MCF 10A (cell line): ENCODE measurements at regions not wholly inside any gene's neighbourhood (a gene's known extent, or its start where the extent isn't known, plus 50 kb on each side); places are given as distances from the start of the nearest gene placed in this dataset.

Experiments used
- BruUV-seq: library from RNA; stranded (reverse); fragments of 400-500 nt; replicated peaks from 2 replicates; lab custom pipeline; 2021; lab: Mats Ljungman, UMichigan
- CTCF ChIA-PET: fragments of 300-600 bp; sonication (Branson Sonifier 250); formaldehyde crosslinking; extraction: SDS; loops from one replicate; lab custom pipeline; 2021; ENCODE audit warnings: antibody characterized with exemption, inconsistent platforms; lab: Yijun Ruan, JAX
- POLR2A ChIA-PET: fragments of 300-600, 350-650 bp; sonication (Branson Sonifier 250); formaldehyde crosslinking; extraction: SDS; loops from one replicate; lab custom pipeline; 2020; ENCODE audit warnings: antibody characterized with exemption, inconsistent platforms; lab: Yijun Ruan, JAX
- DNase-seq: peaks from one replicate; pipeline ENCODE4 v3.0.0-alpha.2; 2018; ENCODE audit not compliant: unreplicated experiment
- H3K27ac Mint-ChIP-seq: one replicate; pipeline ENCODE4 v1.8.0; 2022; ENCODE audit warnings: mild to moderate bottlenecking, low read depth, mixed read lengths; ENCODE audit not compliant: unreplicated experiment
- H3K27me3 Mint-ChIP-seq: one replicate; pipeline ENCODE4 v1.8.0; 2022; ENCODE audit warnings: mixed read lengths; ENCODE audit not compliant: insufficient read depth, unreplicated experiment
- H3K36me3 Mint-ChIP-seq: one replicate; pipeline ENCODE4 v1.8.0; 2022; ENCODE audit warnings: mild to moderate bottlenecking, moderate library complexity, mixed read lengths; ENCODE audit not compliant: insufficient read depth, unreplicated experiment
- H3K4me1 Mint-ChIP-seq: one replicate; pipeline ENCODE4 v1.8.0; 2022; ENCODE audit warnings: mixed read lengths; ENCODE audit not compliant: insufficient read depth, unreplicated experiment
- H3K4me3 Mint-ChIP-seq: one replicate; pipeline ENCODE4 v1.8.0; 2022; ENCODE audit warnings: mild to moderate bottlenecking, moderate library complexity, mixed read lengths; ENCODE audit not compliant: unreplicated experiment
- H3K9me3 Mint-ChIP-seq: one replicate; pipeline ENCODE4 v1.8.0; 2022; ENCODE audit warnings: mixed read lengths; ENCODE audit not compliant: unreplicated experiment
- intact Hi-C: fragments of 100-400 bp; cut with micrococcal nuclease; formaldehyde crosslinking; loops from 2 replicates; pipeline ENCODE4 v1.14.1; 2022
- TF ChIP-seq, protein P1 (sequence below): fragments of 200-600 bp; IDR thresholded peaks from one replicate; pipeline ENCODE4 v1.8.0; 2022; ENCODE audit warnings: antibody characterized with exemption, mild to moderate bottlenecking; ENCODE audit not compliant: unreplicated experiment

- ChIA-PET CTCF (interaction anchor here (0.6 kb wide), 1 partner anchor 37 kb away, joined by 3 read pairs; no protein-coding TSS in a partner anchor), POLR2A (no interaction called here)
- DNase-seq = no peak
- H3K9me3 Mint-ChIP-seq = no peaks in the 10 kb centered on the region
- peaks cover 15% of the 10 kb centered on the region for H3K4me1 Mint-ChIP-seq
- H3K27me3 Mint-ChIP-seq = peaks cover 8% of the 10 kb centered on the region
- TF ChIP-seq, protein P1, sequence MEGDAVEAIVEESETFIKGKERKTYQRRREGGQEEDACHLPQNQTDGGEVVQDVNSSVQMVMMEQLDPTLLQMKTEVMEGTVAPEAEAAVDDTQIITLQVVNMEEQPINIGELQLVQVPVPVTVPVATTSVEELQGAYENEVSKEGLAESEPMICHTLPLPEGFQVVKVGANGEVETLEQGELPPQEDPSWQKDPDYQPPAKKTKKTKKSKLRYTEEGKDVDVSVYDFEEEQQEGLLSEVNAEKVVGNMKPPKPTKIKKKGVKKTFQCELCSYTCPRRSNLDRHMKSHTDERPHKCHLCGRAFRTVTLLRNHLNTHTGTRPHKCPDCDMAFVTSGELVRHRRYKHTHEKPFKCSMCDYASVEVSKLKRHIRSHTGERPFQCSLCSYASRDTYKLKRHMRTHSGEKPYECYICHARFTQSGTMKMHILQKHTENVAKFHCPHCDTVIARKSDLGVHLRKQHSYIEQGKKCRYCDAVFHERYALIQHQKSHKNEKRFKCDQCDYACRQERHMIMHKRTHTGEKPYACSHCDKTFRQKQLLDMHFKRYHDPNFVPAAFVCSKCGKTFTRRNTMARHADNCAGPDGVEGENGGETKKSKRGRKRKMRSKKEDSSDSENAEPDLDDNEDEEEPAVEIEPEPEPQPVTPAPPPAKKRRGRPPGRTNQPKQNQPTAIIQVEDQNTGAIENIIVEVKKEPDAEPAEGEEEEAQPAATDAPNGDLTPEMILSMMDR = no peak
- BruUV-seq = no TSS peak
- peaks cover 4% of the 10 kb centered on the region for H3K36me3 Mint-ChIP-seq
- H3K4me3 Mint-ChIP-seq = no peak overlapping the region
- intact Hi-C loops = no loop called here
- H3K27ac Mint-ChIP-seq = no peak overlapping the region
Measured at GRCh38 chr3:181363231-181363630, 348.5 kb upstream of the SOX2 start.

GRCh38 chr3:181362378-181362777 lies 349.3 kb upstream of the SOX2 start:
- peaks cover 4% of the 10 kb centered on the region for H3K36me3 Mint-ChIP-seq
- intact Hi-C loops = no loop called here
- peak; percentile 40 for DNase-seq
- POLR2A ChIA-PET = interaction anchor here (0.6 kb wide), 1 partner anchor 95 kb away, joined by 3 read pairs; no protein-coding TSS in a partner anchor
- H3K27me3 Mint-ChIP-seq = no peaks in the 10 kb centered on the region
- H3K4me1 Mint-ChIP-seq = peaks cover 21% of the 10 kb centered on the region
- no peak overlapping the region for H3K4me3 Mint-ChIP-seq
- no TSS peak for BruUV-seq
- H3K27ac Mint-ChIP-seq = no peak overlapping the region
- CTCF ChIA-PET = interaction anchor here (0.7 kb wide), 1 partner anchor 912 kb away, joined by 7 read pairs; no protein-coding TSS in a partner anchor
- TF ChIP-seq, protein P1 = no peak
- no peaks in the 10 kb centered on the region for H3K9me3 Mint-ChIP-seq

DNA sequence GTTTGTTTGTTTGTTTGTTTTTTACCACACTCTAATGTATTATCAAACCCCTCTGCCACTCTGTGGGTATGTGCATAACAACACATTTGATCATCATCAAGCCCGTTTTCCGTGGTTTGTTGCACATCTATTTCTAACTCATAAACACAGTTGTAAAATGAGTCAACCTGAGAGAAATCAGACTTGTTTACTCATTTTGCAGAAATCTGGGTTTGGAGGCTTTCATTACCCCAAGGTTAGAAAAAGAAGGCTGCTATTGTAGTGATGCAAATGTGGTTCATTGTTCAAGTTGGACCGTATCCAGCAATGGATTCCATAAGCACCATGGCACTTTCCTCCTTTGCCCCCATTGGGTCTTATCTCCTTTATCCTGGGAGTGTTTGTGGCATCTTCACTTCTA lies 353.2 kb upstream of the SOX2 start:
- intact Hi-C loops = no loop called here
- no peak overlapping the region for H3K4me3 Mint-ChIP-seq
- peaks cover 4% of the 10 kb centered on the region for H3K36me3 Mint-ChIP-seq
- H3K4me1 Mint-ChIP-seq = peaks cover 20% of the 10 kb centered on the region
- H3K9me3 Mint-ChIP-seq = no peaks in the 10 kb centered on the region
- ChIA-PET POLR2A (no interaction called here), CTCF (interaction anchor here (0.6 kb wide), 1 partner anchor 21 kb away, joined by 3 read pairs; no protein-coding TSS in a partner anchor)
- no peak for DNase-seq
- TF ChIP-seq, protein P1 = no peak
- H3K27ac Mint-ChIP-seq = no peak overlapping the region
- no TSS peak for BruUV-seq
- H3K27me3 Mint-ChIP-seq = peaks cover 10% of the 10 kb centered on the region

GRCh38 chr3:181358060-181358459 lies 353.7 kb upstream of the SOX2 start:
- no TSS peak for BruUV-seq
- Mint-ChIP-seq H3K27me3 (peaks cover 10% of the 10 kb centered on the region), H3K4me1 (peaks cover 16% of the 10 kb centered on the region), H3K9me3 (no peaks in the 10 kb centered on the region), H3K4me3 (no peak overlapping the region), H3K36me3 (peaks cover 4% of the 10 kb centered on the region), H3K27ac (no peak overlapping the region)
- POLR2A ChIA-PET = no interaction called here
- no peak for DNase-seq
- CTCF ChIA-PET = no interaction called here
- TF ChIP-seq, protein P1 = no peak
- intact Hi-C loops = no loop called here
